Ishikawa (cell line): ENCODE measurements at regions not wholly inside any gene's neighbourhood (a gene's known extent, or its start where the extent isn't known, plus 50 kb on each side); places are given as distances from the start of the nearest gene placed in this dataset.

Experiments used
- CEBPB ChIP-seq: IDR thresholded peaks from 2 replicates; pipeline ENCODE4 v1.6.1; 2012
- CREB1 ChIP-seq: IDR thresholded peaks from 2 replicates; pipeline ENCODE4 v1.6.1; 2012; ENCODE audit warnings: low read depth
- EGR1 ChIP-seq: IDR thresholded peaks from 2 replicates; pipeline ENCODE4 v1.6.1; 2012
- EP300 ChIP-seq: IDR thresholded peaks from 2 replicates; pipeline ENCODE4 v1.6.1; 2012; ENCODE audit warnings: borderline replicate concordance
- FOXM1 ChIP-seq: IDR thresholded peaks from 2 replicates; pipeline ENCODE4 v1.6.1; 2012; ENCODE audit warnings: low read depth, borderline replicate concordance
- MAX ChIP-seq: IDR thresholded peaks from 2 replicates; pipeline ENCODE4 v1.6.1; 2012
- NFIC ChIP-seq: IDR thresholded peaks from 2 replicates; pipeline ENCODE4 v1.6.1; 2012
- RAD21 ChIP-seq: IDR thresholded peaks from 2 replicates; pipeline ENCODE4 v1.6.1; 2012; ENCODE audit warnings: low read depth
- REST ChIP-seq: IDR thresholded peaks from 2 replicates; pipeline ENCODE4 v1.6.1; 2012; ENCODE audit warnings: low read depth, mild to moderate bottlenecking
- TAF1 ChIP-seq: IDR thresholded peaks from 2 replicates; pipeline ENCODE4 v1.6.1; 2012; ENCODE audit warnings: low read depth, mild to moderate bottlenecking
- TCF12 ChIP-seq: IDR thresholded peaks from 2 replicates; pipeline ENCODE4 v1.6.1; 2012; ENCODE audit warnings: low read depth
- TEAD4 ChIP-seq: IDR thresholded peaks from 2 replicates; pipeline ENCODE4 v1.6.1; 2012
- USF1 ChIP-seq: IDR thresholded peaks from 2 replicates; pipeline ENCODE4 v1.6.1; 2012
- YY1 ChIP-seq: IDR thresholded peaks from 2 replicates; pipeline ENCODE4 v1.6.1; 2012; ENCODE audit warnings: low read depth
- ZBTB7A ChIP-seq: IDR thresholded peaks from 2 replicates; pipeline ENCODE4 v1.6.1; 2012; ENCODE audit warnings: low read depth

- no peak for TF ChIP-seq NFIC
- TF ChIP-seq YY1 = no peak
- no peak for TF ChIP-seq TEAD4
- TF ChIP-seq CREB1 = no peak
- no peak for TF ChIP-seq USF1
- TF ChIP-seq REST = no peak
- TF ChIP-seq MAX = no peak
- no peak for TF ChIP-seq EP300
- no peak for TF ChIP-seq FOXM1
- no peak for TF ChIP-seq ZBTB7A
- TF ChIP-seq TCF12 = no peak
- no peak for TF ChIP-seq CEBPB
- TF ChIP-seq EGR1 = no peak
- TF ChIP-seq RAD21 = no peak
- TF ChIP-seq TAF1 = no peak
These were observed 1097.5 kb upstream of the ZEB2 start for GRCh38 chr2:145617420-145617819.

GRCh38 chr2:145615626-145616025 lies 1095.7 kb upstream of the ZEB2 start:
- TF ChIP-seq TAF1 (no peak), MAX (no peak), NFIC (no peak), EP300 (no peak), REST (no peak), YY1 (no peak)

GRCh38 chr2:145609951-145610350 lies 1090.0 kb upstream of the ZEB2 start:
- TF ChIP-seq CEBPB (no peak), RAD21 (no peak), ZBTB7A (no peak), NFIC (no peak), MAX (no peak), TCF12 (no peak), EGR1 (no peak)

- TF ChIP-seq REST = no peak
- TF ChIP-seq TCF12 = no peak
- no peak for TF ChIP-seq CEBPB
- TF ChIP-seq RAD21 = no peak
- TF ChIP-seq NFIC = no peak
- no peak for TF ChIP-seq ZBTB7A
- no peak for TF ChIP-seq TAF1
- no peak for TF ChIP-seq MAX
- no peak for TF ChIP-seq CREB1
- TF ChIP-seq EP300 = no peak
- TF ChIP-seq TEAD4 = no peak
- TF ChIP-seq USF1 = no peak
- TF ChIP-seq EGR1 = no peak
- TF ChIP-seq FOXM1 = no peak
These were observed 1081.5 kb upstream of the ZEB2 start for GRCh38 chr2:145601361-145601925.

GRCh38 chr2:145600811-145601210 lies 1080.9 kb upstream of the ZEB2 start:
- TF ChIP-seq RAD21 (no peak), EP300 (no peak), MAX (no peak), CEBPB (no peak), CREB1 (no peak)
